ENCODE measurements at regions not wholly inside any gene's neighbourhood (a gene's known extent, or its start where the extent isn't known, plus 50 kb on each side); places are given as distances from the start of the nearest gene placed in this dataset.

- no peaks in the 10 kb centered on the region for H3K36me3 ChIP-seq (replicated peaks in 1 of 2; ENCODE audit: control insufficient read depth in 1 of 2, insufficient read depth in 2 of 2, low read length in 1 of 2)
- H4K20me1 ChIP-seq (ENCODE audit: insufficient read depth) = no peaks in the 10 kb centered on the region
- H2AFZ ChIP-seq (ENCODE audit: low read depth) = no peak overlapping the region
- H3K9me2 ChIP-seq = no peaks in the 10 kb centered on the region
- no peaks in the 10 kb centered on the region for H3K9me3 ChIP-seq
- H3K9ac ChIP-seq = no peak overlapping the region
- WGBS (ENCODE audit: low lambda C conversion rate) = 19% methylated on average over 3 of the region's 3 CpGs
- TF ChIP-seq CTCF (IDR thresholded peaks at IDR 0.05) (no peak), GABPA (IDR thresholded peaks at IDR 0.05; ENCODE audit: low read depth) (no peak), NFIC (IDR thresholded peaks at IDR 0.05; ENCODE audit: borderline replicate concordance) (no peak), SIN3A (IDR thresholded peaks at IDR 0.05; ENCODE audit: borderline replicate concordance, low read depth, low read length) (no peak), EP300 (IDR thresholded peaks at IDR 0.05; ENCODE audit: borderline replicate concordance in 1 of 2, low read depth in 1 of 2, low read length in 1 of 2) (no peak), TAF1 (IDR thresholded peaks at IDR 0.05; ENCODE audit: borderline replicate concordance, low read depth, low read length) (no peak), SMC3 (IDR thresholded peaks at IDR 0.05; ENCODE audit: low read depth, low read length) (no peak), GATA2 (CRISPR knock-in tag; IDR thresholded peaks at IDR 0.05) (no peak), POLR2AphosphoS5 (IDR thresholded peaks at IDR 0.05; ENCODE audit: low read depth, low read length) (no peak), FOXJ3 (CRISPR knock-in tag; IDR thresholded peaks at IDR 0.05) (no peak), FOSL2 (IDR thresholded peaks at IDR 0.05; ENCODE audit: borderline replicate concordance, low read depth) (no peak), USF2 (IDR thresholded peaks at IDR 0.05; ENCODE audit: borderline replicate concordance, low read depth, low read length) (no peak), USF1 (IDR thresholded peaks at IDR 0.05; ENCODE audit: borderline replicate concordance, low read depth) (no peak)
- no peaks in the 10 kb centered on the region for H3K27me3 ChIP-seq (ENCODE audit: insufficient read depth)
- peaks cover 0 to 5% of the 10 kb centered on the region in 2 experiments; a peak in 2 of 4 replicates for H3K4me1 ChIP-seq (ENCODE audit: control insufficient read depth in 1 of 2, insufficient read depth in 2 of 2, low read depth in 1 of 2, low read length in 1 of 2)
- CTCF ChIA-PET = interaction anchor here (1.2 kb wide), 1 partner anchor 11 kb away, joined by 3 read pairs; no protein-coding TSS in a partner anchor
- no peak overlapping the region for H3K27ac ChIP-seq (ENCODE audit: low read depth in 2 of 2, low read length in 1 of 2)
- no peak for DNase-seq
- H3K4me3 ChIP-seq (ENCODE audit: low read depth in 2 of 2, low read length in 1 of 2) = no peak overlapping the region
- H3K79me2 ChIP-seq (ENCODE audit: insufficient read depth) = no peaks in the 10 kb centered on the region
- POLR2A ChIA-PET = no interaction called here
- H3K4me2 ChIP-seq = no peak overlapping the region
- no peaks in the 10 kb centered on the region for H3F3A ChIP-seq (replicated peaks; ENCODE audit: insufficient read depth)
These were observed 59.8 kb upstream of the SIPA1L2 start for GRCh38 chr1:232689711-232690110.

GRCh38 chr1:232690285-232690935 lies 60.5 kb upstream of the SIPA1L2 start:
- Histone ChIP-seq H3K9me3 (no peaks in the 10 kb centered on the region), H3K79me2 (ENCODE audit: insufficient read depth) (no peaks in the 10 kb centered on the region), H3K9ac (no peak overlapping the region), H3F3A (replicated peaks; ENCODE audit: insufficient read depth) (no peaks in the 10 kb centered on the region), H3K4me1 (ENCODE audit: control insufficient read depth in 1 of 2, insufficient read depth in 2 of 2, low read depth in 1 of 2, low read length in 1 of 2) (peaks cover 0 to 5% of the 10 kb centered on the region in 2 experiments; a peak in 1 of 4 replicates), H3K27ac (ENCODE audit: low read depth in 2 of 2, low read length in 1 of 2) (no peak overlapping the region), H3K27me3 (ENCODE audit: insufficient read depth) (no peaks in the 10 kb centered on the region), H2AFZ (ENCODE audit: low read depth) (no peak overlapping the region), H3K9me2 (no peaks in the 10 kb centered on the region), H3K4me2 (no peak overlapping the region), H4K20me1 (ENCODE audit: insufficient read depth) (no peaks in the 10 kb centered on the region), H3K36me3 (replicated peaks in 1 of 2; ENCODE audit: control insufficient read depth in 1 of 2, insufficient read depth in 2 of 2, low read length in 1 of 2) (no peaks in the 10 kb centered on the region), H3K4me3 (ENCODE audit: low read depth in 2 of 2, low read length in 1 of 2) (no peak overlapping the region)
- 81% methylated on average over 8 of the region's 8 CpGs for WGBS (ENCODE audit: low lambda C conversion rate)
- DNase-seq = no peak
- ChIA-PET POLR2A (no interaction called here), CTCF (interaction anchor here (1.2 kb wide), 1 partner anchor 12 kb away, joined by 3 read pairs; no protein-coding TSS in a partner anchor)
- no peak for TF ChIP-seq REST (IDR thresholded peaks at IDR 0.05; ENCODE audit: low read depth, low read length)
- no peak for TF ChIP-seq YY1 (IDR thresholded peaks at IDR 0.05; ENCODE audit: low read depth)
- no peak for TF ChIP-seq TEAD4 (IDR thresholded peaks at IDR 0.05; ENCODE audit: borderline replicate concordance, insufficient read depth)
- TF ChIP-seq SIN3A (IDR thresholded peaks at IDR 0.05; ENCODE audit: borderline replicate concordance, low read depth, low read length) = no peak
- TF ChIP-seq FOXM1 (IDR thresholded peaks at IDR 0.05; ENCODE audit: low read depth) = no peak
- TF ChIP-seq POLR2AphosphoS5 (IDR thresholded peaks at IDR 0.05; ENCODE audit: low read depth, low read length) = no peak
- no peak for TF ChIP-seq JUND (IDR thresholded peaks at IDR 0.05)
- no peak for TF ChIP-seq TCF12 (IDR thresholded peaks at IDR 0.05)
- no peak for TF ChIP-seq EZH2phosphoT487 (IDR thresholded peaks at IDR 0.05; ENCODE audit: borderline replicate concordance, low read depth)
- no peak for TF ChIP-seq MEF2A (IDR thresholded peaks at IDR 0.05; ENCODE audit: borderline replicate concordance, low read depth)
- TF ChIP-seq RXRA (IDR thresholded peaks at IDR 0.05; ENCODE audit: borderline replicate concordance, low read depth) = no peak
